Astrocyte (in vitro differentiated cells and primary cell): ENCODE measurements at regions not wholly inside any gene's neighbourhood (a gene's known extent, or its start where the extent isn't known, plus 50 kb on each side); places are given as distances from the start of the nearest gene placed in this dataset.

Experiments
- DNase-seq: peaks from one replicate; pipeline ENCODE4 v3.0.0-alpha.2; 2010; ENCODE audit warnings: low read depth
- FAIRE-seq: peaks from 2 replicates; lab custom pipeline; 2011; peaks lifted over from hg19 to GRCh38; lab: Jason Lieb, UNC
- H2AFZ ChIP-seq: 2 replicates; pipeline ENCODE4 v1.6.0; 2012; ENCODE audit warnings: low read depth, low read length, inconsistent platforms
- H3K27ac ChIP-seq: 2 replicates; pipeline ENCODE4 v1.5.1; 2011; ENCODE audit warnings: low read depth, low read length, inconsistent platforms
- H3K27me3 ChIP-seq: 2 replicates; pipeline ENCODE4 v1.6.0; 2011; ENCODE audit warnings: low read length, inconsistent platforms; ENCODE audit not compliant: insufficient read depth
- H3K36me3 ChIP-seq: 2 replicates; pipeline ENCODE4 v1.5.1; 2011; ENCODE audit warnings: low read length, inconsistent platforms; ENCODE audit not compliant: insufficient read depth
- H3K4me1 ChIP-seq: 2 replicates; pipeline ENCODE4 v1.5.1; 2011; ENCODE audit warnings: low read length, inconsistent platforms; ENCODE audit not compliant: insufficient read depth
- H3K4me2 ChIP-seq: 2 replicates; pipeline ENCODE4 v1.6.0; 2012; ENCODE audit warnings: low read length, inconsistent platforms
- H3K4me3 ChIP-seq: 2 replicates; pipeline ENCODE4 v1.5.1; 2011; ENCODE audit warnings: low read depth, mild to moderate bottlenecking, low read length, inconsistent platforms; ENCODE audit not compliant: insufficient read depth
- H3K79me2 ChIP-seq: 2 replicates; pipeline ENCODE4 v1.6.0; 2012; ENCODE audit warnings: mild to moderate bottlenecking, low read length, inconsistent platforms; ENCODE audit not compliant: insufficient read depth
- H3K9ac ChIP-seq: 2 replicates; pipeline ENCODE4 v1.6.0; 2012; ENCODE audit warnings: mild to moderate bottlenecking, low read length, inconsistent platforms
- H3K9me3 ChIP-seq: 2 replicates; pipeline ENCODE4 v1.5.1; 2012; ENCODE audit warnings: low read depth, mild to moderate bottlenecking, low read length, inconsistent platforms; ENCODE audit not compliant: insufficient read depth
- H4K20me1 ChIP-seq: 2 replicates; pipeline ENCODE4 v1.6.0; 2012; ENCODE audit warnings: low read length, inconsistent platforms; ENCODE audit not compliant: insufficient read depth
- H3K27ac Mint-ChIP-seq: one replicate; pipeline ENCODE4 v1.8.0; 2021; ENCODE audit warnings: mild to moderate bottlenecking, mixed read lengths; ENCODE audit not compliant: unreplicated experiment
- H3K27me3 Mint-ChIP-seq: one replicate; pipeline ENCODE4 v1.8.0; 2021; ENCODE audit warnings: low read depth, mixed read lengths; ENCODE audit not compliant: unreplicated experiment
- H3K36me3 Mint-ChIP-seq: one replicate; pipeline ENCODE4 v1.8.0; 2021; ENCODE audit warnings: low read depth, mixed read lengths; ENCODE audit not compliant: unreplicated experiment
- H3K4me1 Mint-ChIP-seq: one replicate; pipeline ENCODE4 v1.8.0; 2021; ENCODE audit warnings: low read depth, mixed read lengths; ENCODE audit not compliant: unreplicated experiment
- H3K4me3 Mint-ChIP-seq: one replicate; pipeline ENCODE4 v1.8.0; 2021; ENCODE audit warnings: mild to moderate bottlenecking, moderate library complexity, mixed read lengths; ENCODE audit not compliant: unreplicated experiment
- H3K9me3 Mint-ChIP-seq: one replicate; pipeline ENCODE4 v1.8.0; 2021; ENCODE audit warnings: mild to moderate bottlenecking, mixed read lengths; ENCODE audit not compliant: unreplicated experiment
- EZH2 ChIP-seq: IDR thresholded peaks from 2 replicates; pipeline ENCODE4 v1.6.1; 2012; ENCODE audit warnings: mild to moderate bottlenecking, low read length, inconsistent platforms; ENCODE audit not compliant: insufficient read depth
- TF ChIP-seq, protein P1 (sequence below): IDR thresholded peaks from 2 replicates; pipeline ENCODE4 v1.5.1; 2011; ENCODE audit warnings: low read depth, mild to moderate bottlenecking, inconsistent platforms, low read length, moderate library complexity; ENCODE audit not compliant: insufficient read depth

DNA sequence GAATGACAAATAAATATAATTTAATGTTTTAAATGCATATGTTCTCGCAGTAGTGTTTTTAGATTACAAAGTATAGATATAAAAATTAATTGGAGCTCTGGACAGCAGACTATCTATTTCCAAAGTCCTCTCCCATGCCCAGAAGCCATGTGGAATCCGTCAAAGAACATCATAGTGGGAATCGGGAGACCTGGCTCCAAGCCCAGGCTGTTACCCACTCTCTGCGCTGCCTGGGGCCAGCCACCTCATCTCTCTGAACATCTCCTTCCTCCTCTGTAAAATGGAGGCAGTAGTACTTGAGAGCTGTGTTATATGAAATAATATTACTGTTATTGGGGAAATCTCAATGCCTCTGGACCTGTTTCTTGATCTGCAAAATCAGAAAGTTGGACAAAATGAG is 58.1 kb upstream of the SLC30A5 start:
- H3K4me2 ChIP-seq, result no peak overlapping the region
- Mint-ChIP-seq H3K9me3 (no peaks in the 10 kb centered on the region), H3K27ac (no peak overlapping the region), H3K4me3 (no peak overlapping the region), H3K4me1 (peaks cover 2% of the 10 kb centered on the region), H3K27me3 (no peaks in the 10 kb centered on the region), H3K36me3 (no peaks in the 10 kb centered on the region)
- H4K20me1 ChIP-seq, result no peaks in the 10 kb centered on the region
- H3K9me3 ChIP-seq, result no peaks in the 10 kb centered on the region
- H3K27ac ChIP-seq, result no peak overlapping the region
- no peak overlapping the region for H3K4me3 ChIP-seq
- no peak overlapping the region for H2AFZ ChIP-seq
- no peak overlapping the region for H3K9ac ChIP-seq
- no peaks in the 10 kb centered on the region for H3K36me3 ChIP-seq
- peaks cover 3% of the 10 kb centered on the region for H3K27me3 ChIP-seq
- no peak for FAIRE-seq
- H3K79me2 ChIP-seq, result no peaks in the 10 kb centered on the region
- H3K4me1 ChIP-seq, result no peaks in the 10 kb centered on the region
- TF ChIP-seq, protein P1, sequence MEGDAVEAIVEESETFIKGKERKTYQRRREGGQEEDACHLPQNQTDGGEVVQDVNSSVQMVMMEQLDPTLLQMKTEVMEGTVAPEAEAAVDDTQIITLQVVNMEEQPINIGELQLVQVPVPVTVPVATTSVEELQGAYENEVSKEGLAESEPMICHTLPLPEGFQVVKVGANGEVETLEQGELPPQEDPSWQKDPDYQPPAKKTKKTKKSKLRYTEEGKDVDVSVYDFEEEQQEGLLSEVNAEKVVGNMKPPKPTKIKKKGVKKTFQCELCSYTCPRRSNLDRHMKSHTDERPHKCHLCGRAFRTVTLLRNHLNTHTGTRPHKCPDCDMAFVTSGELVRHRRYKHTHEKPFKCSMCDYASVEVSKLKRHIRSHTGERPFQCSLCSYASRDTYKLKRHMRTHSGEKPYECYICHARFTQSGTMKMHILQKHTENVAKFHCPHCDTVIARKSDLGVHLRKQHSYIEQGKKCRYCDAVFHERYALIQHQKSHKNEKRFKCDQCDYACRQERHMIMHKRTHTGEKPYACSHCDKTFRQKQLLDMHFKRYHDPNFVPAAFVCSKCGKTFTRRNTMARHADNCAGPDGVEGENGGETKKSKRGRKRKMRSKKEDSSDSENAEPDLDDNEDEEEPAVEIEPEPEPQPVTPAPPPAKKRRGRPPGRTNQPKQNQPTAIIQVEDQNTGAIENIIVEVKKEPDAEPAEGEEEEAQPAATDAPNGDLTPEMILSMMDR, result no peak
- TF ChIP-seq EZH2, result no peak
- DNase-seq, result no peak

DNA sequence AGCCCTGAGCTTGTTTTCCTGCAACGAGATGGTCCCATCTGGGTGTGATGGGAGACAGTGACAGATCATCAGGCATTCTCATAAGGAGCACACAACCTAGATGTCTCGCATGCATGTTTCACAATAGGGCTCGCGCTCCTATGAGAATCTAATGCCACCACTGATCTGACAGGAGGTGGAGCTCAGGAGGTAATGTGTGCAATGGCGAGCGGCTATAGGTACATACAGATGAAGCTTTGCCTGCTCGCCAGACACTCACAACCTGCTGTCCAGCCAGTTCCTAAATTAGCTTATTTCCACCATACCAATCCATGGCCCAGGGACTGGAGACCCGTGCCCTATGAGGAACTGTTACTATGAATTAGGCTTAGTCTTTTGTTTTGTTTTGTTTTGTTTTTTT is 55.3 kb upstream of the SLC30A5 start:
- H3K4me1 ChIP-seq, result no peaks in the 10 kb centered on the region
- H3K27me3 ChIP-seq, result peaks cover 3% of the 10 kb centered on the region
- no peak overlapping the region for H3K27ac ChIP-seq
- Mint-ChIP-seq H3K9me3 (no peaks in the 10 kb centered on the region), H3K27me3 (no peaks in the 10 kb centered on the region), H3K36me3 (no peaks in the 10 kb centered on the region), H3K27ac (no peak overlapping the region), H3K4me3 (no peak overlapping the region), H3K4me1 (no peaks in the 10 kb centered on the region)
- no peak overlapping the region for H2AFZ ChIP-seq
- no peaks in the 10 kb centered on the region for H3K36me3 ChIP-seq
- no peak for FAIRE-seq
- H3K4me2 ChIP-seq, result no peak overlapping the region
- H3K4me3 ChIP-seq, result no peak overlapping the region
- TF ChIP-seq, protein P1, result no peak
- H3K79me2 ChIP-seq, result no peaks in the 10 kb centered on the region
- H4K20me1 ChIP-seq, result no peaks in the 10 kb centered on the region
- no peaks in the 10 kb centered on the region for H3K9me3 ChIP-seq
- DNase-seq, result no peak
- H3K9ac ChIP-seq, result no peak overlapping the region

DNA sequence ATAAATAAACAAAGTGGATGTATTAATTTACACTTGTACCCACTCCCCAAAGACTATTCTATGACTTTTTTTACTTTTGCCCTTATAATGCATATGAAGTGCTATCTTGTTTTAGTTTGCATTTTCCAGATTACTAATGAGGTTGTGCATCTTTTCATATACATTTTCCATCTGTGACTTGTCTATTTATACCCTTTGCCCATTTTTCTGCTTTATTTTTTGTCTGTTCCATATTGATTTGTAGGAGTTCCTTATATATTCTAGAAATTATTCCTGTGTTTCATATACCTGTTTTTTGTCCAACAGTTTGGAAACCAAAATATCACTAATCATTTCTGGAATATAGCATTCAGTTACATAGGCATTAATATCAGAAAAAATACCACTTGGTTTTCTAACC is 54.0 kb upstream of the SLC30A5 start:
- Histone ChIP-seq H3K4me3 (no peak overlapping the region), H3K27ac (no peak overlapping the region), H2AFZ (no peak overlapping the region), H3K4me1 (no peaks in the 10 kb centered on the region), H3K4me2 (no peak overlapping the region), H3K9me3 (no peaks in the 10 kb centered on the region), H3K79me2 (no peaks in the 10 kb centered on the region), H3K27me3 (peaks cover 3% of the 10 kb centered on the region), H3K9ac (no peak overlapping the region), H3K36me3 (no peaks in the 10 kb centered on the region), H4K20me1 (no peaks in the 10 kb centered on the region)
- Mint-ChIP-seq H3K27ac (no peak overlapping the region), H3K9me3 (no peaks in the 10 kb centered on the region), H3K36me3 (no peaks in the 10 kb centered on the region), H3K4me1 (no peaks in the 10 kb centered on the region), H3K27me3 (no peaks in the 10 kb centered on the region), H3K4me3 (no peak overlapping the region)
- DNase-seq, result no peak
- no peak for FAIRE-seq
- TF ChIP-seq, protein P1, result no peak
- TF ChIP-seq EZH2, result no peak
